Naive thymus-derived CD8-positive, alpha-beta T cell (primary cell): ENCODE measurements at regions not wholly inside any gene's neighbourhood (a gene's known extent, or its start where the extent isn't known, plus 50 kb on each side); places are given as distances from the start of the nearest gene placed in this dataset.
A peak's percentile ranks its signal among the peaks of the same experiment; 100 is the strongest.

Experiments used
- ATAC-seq, 2 donors: fragments of 150-1000 bp; cut with Tn5 transposase in 1 of 2; sonication (Bioruptor Pico), chemical (Tn5 transposase) in 1 of 2; 1 replicate in 1 of 2; 2 replicates in 1 of 2; pipeline ENCODE4 v1.10.0; 2021; ENCODE audit warnings: mild to moderate bottlenecking in 2 of 2, moderate library complexity in 2 of 2
- POLR2A ChIA-PET: fragments of 350-600 bp; sonication (Branson Sonifier 250); formaldehyde crosslinking; loops from one replicate; lab custom pipeline; 2021; ENCODE audit warnings: antibody characterized with exemption; lab: Charles Lee
- DNase-seq, 10 donors: peaks; one replicate each; pipeline versions ENCODE4 v3.0.0 to v3.0.0-alpha.2; 2020 to 2022
- H3K27ac Mint-ChIP-seq, 10 donors: one replicate each; pipeline ENCODE4 v1.8.0; 2020 to 2022; ENCODE audit warnings: mild to moderate bottlenecking in 10 of 10, mixed read lengths in 10 of 10, moderate library complexity in 4 of 10, inconsistent platforms in 1 of 10
- H3K27me3 Mint-ChIP-seq, 5 donors: one replicate each; pipeline ENCODE4 v1.8.0; 2021 to 2022; ENCODE audit warnings: mixed read lengths in 5 of 5
- H3K36me3 Mint-ChIP-seq, 3 donors: one replicate each; pipeline ENCODE4 v1.8.0; 2020 to 2022; ENCODE audit warnings: mixed read lengths in 3 of 3, mild to moderate bottlenecking in 2 of 3, inconsistent platforms in 1 of 3
- H3K4me1 Mint-ChIP-seq, 4 donors: one replicate each; pipeline ENCODE4 v1.8.0; 2021 to 2022; ENCODE audit warnings: mixed read lengths in 4 of 4
- H3K4me3 Mint-ChIP-seq, 10 donors: one replicate each; pipeline ENCODE4 v1.8.0; 2020 to 2022; ENCODE audit warnings: mild to moderate bottlenecking in 10 of 10, mixed read lengths in 10 of 10, moderate library complexity in 6 of 10, inconsistent platforms in 1 of 10
- H3K9me3 Mint-ChIP-seq, 9 donors: one replicate each; pipeline ENCODE4 v1.8.0; 2020 to 2022; ENCODE audit warnings: mixed read lengths in 9 of 9, mild to moderate bottlenecking in 3 of 9, inconsistent platforms in 1 of 9, moderate library complexity in 1 of 9

DNA sequence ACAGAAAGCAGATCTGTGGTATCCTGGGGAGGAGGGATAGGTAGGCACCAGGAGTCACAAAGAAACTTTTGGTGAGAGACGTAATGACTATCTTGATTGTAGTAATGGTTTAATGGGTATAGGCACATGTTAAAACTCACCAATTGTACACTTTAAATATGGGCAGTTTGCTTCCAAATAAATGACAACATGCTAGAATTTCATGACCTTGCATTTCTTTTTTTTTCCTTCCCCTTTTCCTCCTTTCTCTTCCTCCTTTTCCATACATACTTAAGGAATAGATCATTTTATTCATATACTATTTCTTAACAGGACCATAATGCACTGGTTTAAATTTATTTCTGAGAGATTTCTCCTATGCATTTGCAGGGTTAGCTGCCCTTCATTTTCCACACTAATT is 341.8 kb downstream of the TMEM182 start:
- Mint-ChIP-seq H3K27ac (no peak overlapping the region), H3K4me3 (no peak overlapping the region), H3K27me3 (no peaks in the 10 kb centered on the region), H3K36me3 (no peaks in the 10 kb centered on the region), H3K9me3 (peaks cover 0 to 7% (median 3%) of the 10 kb centered on the region in 9 donors), H3K4me1 (no peaks in the 10 kb centered on the region)
- POLR2A ChIA-PET = no interaction called here
- no peak for DNase-seq
- no peak for ATAC-seq

DNA sequence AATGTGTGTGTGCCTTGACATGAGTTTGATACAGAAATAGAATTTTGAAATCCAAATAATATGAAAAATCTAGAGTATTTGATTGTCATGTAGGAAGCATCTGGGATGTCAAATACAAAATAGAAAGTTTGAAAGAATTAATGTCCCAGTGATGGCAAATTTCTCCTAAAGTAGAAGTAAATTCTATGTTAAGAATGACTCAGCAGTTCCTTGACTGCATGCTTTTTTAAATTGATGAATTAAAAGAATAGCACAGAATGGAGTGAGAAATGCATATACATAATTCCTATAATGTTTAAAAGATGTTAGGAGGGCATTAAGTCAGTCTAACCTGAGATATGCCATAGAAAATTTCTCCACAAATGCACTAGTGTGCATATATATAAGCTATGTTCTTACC is 357.5 kb downstream of the TMEM182 start:
- ATAC-seq (no peak), DNase-seq (no peak)
- Mint-ChIP-seq H3K9me3 (peaks cover 0 to 8% (median 0%) of the 10 kb centered on the region in 9 donors), H3K4me1 (no peaks in the 10 kb centered on the region), H3K4me3 (no peak overlapping the region), H3K27me3 (peaks cover 0 to 2% (median 0%) of the 10 kb centered on the region in 5 donors), H3K27ac (no peak overlapping the region), H3K36me3 (no peaks in the 10 kb centered on the region)
- POLR2A ChIA-PET = no interaction called here

DNA sequence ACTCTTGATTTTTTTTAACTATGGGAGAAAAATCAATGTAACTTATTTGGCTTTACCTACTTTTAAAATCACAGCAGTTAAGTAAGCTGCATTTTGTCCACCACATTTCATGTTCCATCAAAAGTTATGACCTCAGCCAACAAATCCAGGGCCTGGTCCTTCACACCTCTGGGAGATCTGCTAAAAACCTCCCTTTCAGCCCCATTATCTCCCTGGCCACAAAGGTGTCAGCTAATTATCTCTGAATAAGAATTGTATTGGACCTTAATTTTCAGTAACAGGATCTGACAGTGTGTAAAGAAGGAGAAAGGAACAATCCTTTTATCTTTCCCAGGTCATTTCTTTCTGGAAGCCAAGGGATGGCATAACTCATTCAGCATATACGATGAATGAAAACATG is 359.3 kb downstream of the TMEM182 start:
- DNase-seq (no peak), ATAC-seq (no peak)
- POLR2A ChIA-PET = no interaction called here
- H3K4me1 Mint-ChIP-seq = no peaks in the 10 kb centered on the region
- H3K4me3 Mint-ChIP-seq = no peak overlapping the region
- peaks cover 0 to 2% (median 0%) of the 10 kb centered on the region in 5 donors for H3K27me3 Mint-ChIP-seq
- peaks cover 0 to 8% (median 0%) of the 10 kb centered on the region in 9 donors for H3K9me3 Mint-ChIP-seq
- H3K36me3 Mint-ChIP-seq = no peaks in the 10 kb centered on the region
- no peak overlapping the region for H3K27ac Mint-ChIP-seq

DNA sequence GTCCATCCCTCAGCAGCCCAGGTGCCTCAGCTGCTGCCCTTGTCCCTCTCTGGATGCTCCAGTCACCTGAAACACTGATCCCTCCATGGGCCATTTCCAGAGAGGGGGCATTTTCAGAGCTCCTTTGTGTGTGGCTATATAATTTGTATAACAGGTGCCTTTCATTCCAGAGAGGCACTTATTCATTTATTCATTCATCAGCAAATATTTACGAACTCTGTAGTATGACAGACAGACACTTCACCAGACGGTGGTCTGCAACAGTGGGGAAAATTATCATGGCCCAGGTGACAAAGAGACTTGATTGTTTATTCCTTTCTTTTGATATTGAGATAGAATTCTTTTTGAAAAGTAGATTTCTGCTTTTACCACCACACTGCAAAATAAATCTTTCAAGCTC is 361.7 kb downstream of the TMEM182 start:
- Mint-ChIP-seq H3K4me3 (no peak overlapping the region), H3K27me3 (peaks cover 0 to 2% (median 0%) of the 10 kb centered on the region in 5 donors), H3K36me3 (no peaks in the 10 kb centered on the region), H3K9me3 (peaks cover 0 to 8% (median 0%) of the 10 kb centered on the region in 9 donors), H3K4me1 (no peaks in the 10 kb centered on the region), H3K27ac (no peak overlapping the region)
- DNase-seq (no peak), ATAC-seq (no peak)
- POLR2A ChIA-PET = no interaction called here

DNA sequence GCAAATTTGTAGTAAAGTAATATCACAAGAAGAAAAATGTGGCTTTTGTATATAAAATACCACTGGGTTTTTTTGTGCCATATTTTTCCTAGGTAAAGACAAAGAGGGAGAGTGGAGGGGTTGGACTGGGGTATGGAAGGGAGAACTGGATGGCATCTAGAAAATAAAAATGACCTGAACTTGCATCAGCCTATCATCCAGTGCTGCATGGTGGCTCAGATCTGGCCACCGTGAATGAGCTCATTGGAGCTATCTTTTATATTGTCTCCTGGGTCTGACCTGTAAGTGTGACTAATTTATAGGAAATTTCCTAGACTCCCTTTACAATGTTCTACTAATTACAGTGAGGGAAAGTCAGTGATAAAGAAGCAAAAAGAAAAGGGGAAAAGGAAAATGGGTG is 369.0 kb downstream of the TMEM182 start:
- peaks cover 0 to 3% (median 0%) of the 10 kb centered on the region in 3 donors for H3K36me3 Mint-ChIP-seq
- ATAC-seq (no peak), DNase-seq (no peak)
- H3K27ac Mint-ChIP-seq = no peak overlapping the region
- peaks cover 0 to 29% (median 2%) of the 10 kb centered on the region in 9 donors for H3K9me3 Mint-ChIP-seq
- no peaks in the 10 kb centered on the region for H3K27me3 Mint-ChIP-seq
- no peak overlapping the region for H3K4me3 Mint-ChIP-seq
- H3K4me1 Mint-ChIP-seq = peaks cover 0 to 9% (median 4%) of the 10 kb centered on the region in 4 donors
- POLR2A ChIA-PET = no interaction called here

DNA sequence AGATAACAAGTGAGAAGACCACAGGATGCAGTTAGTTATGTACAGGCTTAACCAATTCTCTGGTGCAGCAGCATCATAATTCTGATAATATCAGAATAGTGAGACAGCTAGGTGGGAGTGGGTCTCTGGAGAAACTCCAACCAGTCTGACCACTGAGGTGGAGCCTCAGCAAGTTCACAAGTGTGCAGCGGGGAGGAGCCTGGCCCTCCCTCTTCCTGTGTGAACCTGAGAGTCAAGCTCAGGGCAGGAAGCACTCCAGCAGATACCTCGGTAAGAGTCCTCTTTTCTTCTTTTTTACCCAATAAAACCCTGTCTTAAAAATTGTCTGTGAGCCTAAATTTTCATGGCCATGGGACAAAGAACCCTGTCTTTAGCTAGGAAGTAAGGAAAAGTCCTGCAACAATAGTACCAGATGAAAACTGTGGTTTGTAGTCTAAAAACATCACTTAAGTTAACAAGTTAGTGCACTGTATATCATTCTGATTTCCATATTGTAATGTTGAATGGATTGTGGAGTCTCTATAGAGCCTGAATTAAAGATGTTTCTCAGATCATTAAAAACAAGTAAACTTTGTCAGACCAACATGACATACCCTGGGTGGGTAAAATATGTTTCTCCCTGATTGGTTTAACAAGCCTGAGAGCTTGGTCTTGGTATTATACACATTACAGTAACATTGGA is 370.8 kb downstream of the TMEM182 start:
- peak overlapping the region in 2 of 10 donors; percentile 20 to 41 for H3K27ac Mint-ChIP-seq

DNA sequence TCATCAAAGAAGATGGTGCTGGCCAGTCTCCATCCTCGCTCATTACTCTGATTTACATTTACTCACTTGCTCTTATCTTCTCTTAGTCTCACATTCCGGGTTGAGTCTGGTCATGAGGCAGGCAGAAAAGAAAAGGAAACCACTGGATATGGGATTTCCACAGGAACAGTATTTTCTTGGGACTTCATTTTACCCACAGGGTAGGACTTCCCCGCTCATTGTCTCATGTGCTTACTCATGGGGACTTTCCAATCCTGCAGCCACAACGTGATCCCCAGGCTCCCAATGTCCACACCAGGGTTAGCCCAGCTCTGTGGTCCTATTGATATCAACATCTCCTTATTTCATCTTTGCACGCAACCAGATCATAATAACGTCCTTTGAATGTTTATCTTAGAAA is 373.8 kb downstream of the TMEM182 start:
- peaks cover 0 to 9% (median 4%) of the 10 kb centered on the region in 4 donors for H3K4me1 Mint-ChIP-seq
- peaks cover 0 to 3% (median 0%) of the 10 kb centered on the region in 5 donors for H3K27me3 Mint-ChIP-seq
- H3K4me3 Mint-ChIP-seq = no peak overlapping the region
- peaks cover 0 to 8% (median 0%) of the 10 kb centered on the region in 3 donors for H3K36me3 Mint-ChIP-seq
- ATAC-seq (no peak), DNase-seq (no peak)
- no peak overlapping the region for H3K27ac Mint-ChIP-seq
- H3K9me3 Mint-ChIP-seq = peaks cover 0 to 44% (median 7%) of the 10 kb centered on the region in 9 donors
- POLR2A ChIA-PET = no interaction called here

More for the DNA sequence above, 370.8 kb downstream of the TMEM182 start:
- no peak for ATAC-seq
- H3K4me1 Mint-ChIP-seq = peaks cover 0 to 9% (median 4%) of the 10 kb centered on the region in 4 donors
- POLR2A ChIA-PET = no interaction called here
- no peak for DNase-seq
- H3K4me3 Mint-ChIP-seq = peak overlapping the region in 1 of 10 donors; percentile 46
- H3K27me3 Mint-ChIP-seq = no peaks in the 10 kb centered on the region
- H3K9me3 Mint-ChIP-seq = peaks cover 0 to 38% (median 5%) of the 10 kb centered on the region in 9 donors
- H3K36me3 Mint-ChIP-seq = peaks cover 0 to 8% (median 0%) of the 10 kb centered on the region in 3 donors

DNA sequence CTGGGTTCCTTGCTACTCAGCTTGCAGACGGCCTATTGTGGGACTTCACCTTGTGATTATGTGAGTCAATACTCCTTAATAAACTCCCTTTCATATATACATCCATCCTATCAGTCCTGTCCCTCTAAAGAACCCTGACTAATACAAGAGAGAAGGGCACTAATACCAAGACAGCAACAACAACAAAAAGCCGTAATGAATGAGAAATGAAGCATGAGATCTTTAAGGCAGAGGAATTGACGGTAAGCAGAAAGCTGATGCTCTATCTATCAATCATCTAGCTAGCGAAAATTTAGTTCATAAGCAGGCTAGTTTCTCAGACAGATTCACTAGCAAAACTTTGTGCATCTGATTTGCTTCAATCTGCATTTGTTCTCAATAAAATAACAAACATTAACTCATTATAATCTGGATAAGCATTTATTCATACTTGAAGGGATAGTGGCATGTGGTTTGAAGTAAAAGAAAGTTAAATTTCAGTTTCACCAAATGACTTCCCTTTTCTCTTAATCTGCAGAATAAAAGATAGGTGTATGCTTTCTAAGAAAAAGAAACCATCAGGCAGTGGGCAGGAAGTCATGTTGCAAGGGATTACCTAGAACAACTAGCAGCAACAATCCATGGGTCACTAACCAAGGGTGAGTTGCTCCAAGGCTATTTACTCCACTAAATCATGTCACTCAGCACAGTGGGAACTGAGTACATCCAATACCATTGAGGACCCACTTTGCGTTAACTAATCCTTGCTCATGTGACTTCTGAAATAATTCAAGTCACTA is 376.5 kb downstream of the TMEM182 start:
- H3K9me3 Mint-ChIP-seq = peaks cover 0 to 46% (median 8%) of the 10 kb centered on the region in 9 donors
- DNase-seq (no peak), ATAC-seq (no peak)
- peaks cover 0 to 3% (median 0%) of the 10 kb centered on the region in 5 donors for H3K27me3 Mint-ChIP-seq
- H3K36me3 Mint-ChIP-seq = peaks cover 0 to 8% (median 0%) of the 10 kb centered on the region in 3 donors
- H3K4me1 Mint-ChIP-seq = no peaks in the 10 kb centered on the region
- no peak overlapping the region for H3K4me3 Mint-ChIP-seq
- H3K27ac Mint-ChIP-seq = no peak overlapping the region
- POLR2A ChIA-PET = no interaction called here

DNA sequence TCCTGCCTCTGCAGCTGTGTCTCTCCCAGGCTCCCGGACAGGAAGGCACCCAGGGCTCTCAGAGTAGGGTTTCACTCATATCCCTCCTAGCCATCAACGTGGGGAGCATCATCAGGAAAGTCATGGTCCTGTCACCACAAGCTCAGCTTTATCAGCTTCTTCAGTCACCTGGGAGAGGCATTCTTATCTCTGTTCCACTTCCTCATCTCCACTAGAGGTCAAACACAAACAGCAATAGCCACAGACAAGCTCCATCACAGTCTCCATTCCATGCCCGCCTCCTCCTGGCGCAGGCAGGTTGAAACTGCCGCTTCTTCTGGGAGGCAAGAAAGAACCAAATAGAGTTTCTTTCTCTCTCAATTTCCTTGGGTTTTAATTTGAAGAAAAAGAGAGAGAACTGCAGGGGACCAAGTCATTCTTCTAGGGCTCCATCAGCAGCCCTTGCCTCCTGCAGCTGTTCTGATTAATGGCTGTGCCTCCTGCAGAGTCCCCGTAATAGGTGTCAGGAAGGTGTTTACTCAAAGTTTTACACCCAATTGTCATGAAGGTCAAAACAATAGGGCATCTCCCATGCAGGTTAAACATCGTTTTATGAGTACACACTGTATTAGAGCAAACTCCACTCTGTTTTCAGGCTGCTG is 377.9 kb downstream of the TMEM182 start:
- ATAC-seq (no peak), DNase-seq (no peak)
- Mint-ChIP-seq H3K4me3 (no peak overlapping the region), H3K4me1 (no peaks in the 10 kb centered on the region), H3K36me3 (peaks cover 0 to 8% (median 0%) of the 10 kb centered on the region in 3 donors), H3K9me3 (peaks cover 0 to 45% (median 8%) of the 10 kb centered on the region in 9 donors), H3K27me3 (peaks cover 0 to 3% (median 0%) of the 10 kb centered on the region in 5 donors), H3K27ac (no peak overlapping the region)
- POLR2A ChIA-PET = no interaction called here

DNA sequence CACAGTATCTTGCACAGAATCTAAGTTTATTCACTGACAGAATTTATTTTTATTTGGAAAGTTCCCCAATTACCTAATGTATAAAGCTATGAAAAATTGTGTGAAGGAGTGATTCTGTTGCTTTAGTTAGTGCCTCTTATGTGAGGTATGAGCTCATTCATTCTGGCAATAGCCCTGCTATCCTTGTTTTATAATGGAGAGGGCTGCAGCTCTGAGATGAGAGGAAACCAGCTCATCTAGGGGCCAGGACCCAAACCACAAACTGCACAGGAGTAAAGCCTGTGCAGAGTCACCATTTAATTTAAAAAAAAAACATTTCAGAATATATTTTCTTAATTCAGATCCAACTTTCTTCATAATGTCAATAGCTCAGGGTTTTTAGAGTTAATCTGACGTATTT is 383.0 kb downstream of the TMEM182 start:
- POLR2A ChIA-PET = no interaction called here
- Mint-ChIP-seq H3K27me3 (peaks cover 0 to 3% (median 0%) of the 10 kb centered on the region in 5 donors), H3K36me3 (no peaks in the 10 kb centered on the region), H3K9me3 (peaks cover 0 to 32% (median 3%) of the 10 kb centered on the region in 9 donors), H3K4me1 (no peaks in the 10 kb centered on the region), H3K27ac (no peak overlapping the region), H3K4me3 (no peak overlapping the region)
- no peak for DNase-seq
- ATAC-seq = no peak

DNA sequence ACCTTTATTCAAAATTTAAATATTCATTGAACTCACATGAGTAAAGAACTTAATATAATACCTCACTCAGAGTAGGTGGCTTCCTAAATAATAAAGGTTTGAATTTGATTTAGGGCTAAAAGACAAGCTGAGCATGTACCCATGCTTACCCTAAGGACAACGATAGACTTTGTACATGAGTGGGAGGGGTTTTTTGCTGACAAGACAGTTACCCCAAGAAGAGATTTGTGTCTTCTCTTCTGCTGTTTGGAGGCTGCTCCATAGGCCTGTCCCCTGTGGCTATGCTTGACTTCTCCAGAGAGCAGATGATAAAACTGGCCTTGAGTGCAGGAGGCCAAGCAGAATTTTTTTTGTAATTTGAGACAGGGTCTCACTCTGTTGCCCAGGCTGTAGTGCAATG is 383.9 kb downstream of the TMEM182 start:
- POLR2A ChIA-PET = no interaction called here
- H3K36me3 Mint-ChIP-seq = no peaks in the 10 kb centered on the region
- DNase-seq (no peak), ATAC-seq (no peak)
- peaks cover 0 to 23% (median 3%) of the 10 kb centered on the region in 9 donors for H3K9me3 Mint-ChIP-seq
- no peaks in the 10 kb centered on the region for H3K4me1 Mint-ChIP-seq
- peaks cover 0 to 2% (median 0%) of the 10 kb centered on the region in 5 donors for H3K27me3 Mint-ChIP-seq
- H3K4me3 Mint-ChIP-seq = no peak overlapping the region
- H3K27ac Mint-ChIP-seq = no peak overlapping the region

DNA sequence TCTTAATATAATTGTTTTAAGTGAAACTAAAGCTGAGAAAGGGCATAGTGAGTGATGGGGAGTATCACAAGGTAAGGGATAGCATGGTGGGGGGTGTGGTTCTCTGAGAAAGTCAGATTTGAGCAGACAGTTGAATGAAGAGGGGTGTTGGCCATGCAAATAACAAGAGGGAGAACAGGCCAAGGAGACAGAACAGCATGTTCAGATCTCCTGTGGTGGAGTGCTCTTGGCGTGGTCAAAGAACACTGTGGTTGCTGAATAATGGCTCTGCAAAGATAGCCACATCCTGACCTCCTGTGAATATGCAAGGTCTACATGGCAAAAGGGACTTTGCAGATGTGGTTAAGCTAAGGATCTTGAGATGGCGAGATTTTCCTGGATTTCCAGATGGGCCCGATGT is 389.2 kb downstream of the TMEM182 start:
- Mint-ChIP-seq H3K27ac (no peak overlapping the region), H3K27me3 (peaks cover 0 to 2% (median 0%) of the 10 kb centered on the region in 5 donors), H3K4me1 (no peaks in the 10 kb centered on the region), H3K4me3 (no peak overlapping the region), H3K36me3 (no peaks in the 10 kb centered on the region), H3K9me3 (peaks cover 0 to 6% (median 2%) of the 10 kb centered on the region in 9 donors)
- POLR2A ChIA-PET = no interaction called here
- ATAC-seq = no peak
- no peak for DNase-seq

DNA sequence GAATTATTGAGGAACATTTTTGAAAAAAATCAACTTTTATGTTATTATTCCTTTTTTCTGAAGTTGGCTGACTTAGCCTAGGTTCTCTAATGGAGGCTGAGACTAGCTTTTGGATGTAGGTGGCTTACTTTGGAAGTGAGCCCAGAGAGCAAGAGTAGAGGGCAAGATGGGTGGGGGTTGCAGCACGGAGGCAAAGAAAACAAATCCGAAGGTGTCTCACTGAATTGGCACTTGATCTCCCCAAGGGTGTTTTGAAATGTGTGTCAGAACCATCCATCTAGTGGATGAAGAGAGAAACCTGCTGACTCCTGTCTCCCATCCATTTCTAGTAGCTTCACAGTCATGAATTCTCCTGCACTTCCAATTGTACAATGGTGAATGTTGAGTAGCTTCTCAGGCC is 390.7 kb downstream of the TMEM182 start:
- ATAC-seq = no peak
- Mint-ChIP-seq H3K9me3 (peaks cover 0 to 5% (median 0%) of the 10 kb centered on the region in 9 donors), H3K4me1 (no peaks in the 10 kb centered on the region), H3K27ac (no peak overlapping the region), H3K27me3 (peaks cover 0 to 3% (median 0%) of the 10 kb centered on the region in 5 donors), H3K4me3 (no peak overlapping the region), H3K36me3 (no peaks in the 10 kb centered on the region)
- no peak for DNase-seq
- POLR2A ChIA-PET = no interaction called here
